ENCODE measurements at regions not wholly inside any gene's neighbourhood (a gene's known extent, or its start where the extent isn't known, plus 50 kb on each side); places are given as distances from the start of the nearest gene placed in this dataset.

- Histone ChIP-seq H3K27me3 (no peaks in the 10 kb centered on the region), H3K27ac (no peak overlapping the region), H3K4me1 (no peaks in the 10 kb centered on the region), H3K9me3 (no peaks in the 10 kb centered on the region), H3K4me3 (no peak overlapping the region), H3K36me3 (no peaks in the 10 kb centered on the region)
- intact Hi-C loops (cut with DNase I) = no loop called here
- WGBS, 2 donors = 67 to 92% methylated on average over 1 of the region's 1 CpG
- TF ChIP-seq CTCF (IDR thresholded peaks at IDR 0.05) = no peak
- TF ChIP-seq POLR2A (IDR thresholded peaks at IDR 0.05) = no peak
- no peak for DNase-seq
Observed at GRCh38 chr13:89610881-89611280, 1736.6 kb upstream of the MIR17HG start.

GRCh38 chr13:89627996-89628395 is 1719.5 kb upstream of the MIR17HG start:
- intact Hi-C loops (cut with DNase I) = no loop called here
- Histone ChIP-seq H3K9me3 (no peaks in the 10 kb centered on the region), H3K27me3 (no peaks in the 10 kb centered on the region), H3K36me3 (no peaks in the 10 kb centered on the region), H3K4me1 (no peaks in the 10 kb centered on the region), H3K27ac (no peak overlapping the region), H3K4me3 (no peak overlapping the region)
- no peak for TF ChIP-seq CTCF (IDR thresholded peaks at IDR 0.05)
- TF ChIP-seq POLR2A (IDR thresholded peaks at IDR 0.05) = no peak
- no peak for DNase-seq
- 81 to 86% methylated on average over 2 of the region's 2 CpGs for WGBS, 2 donors

DNA sequence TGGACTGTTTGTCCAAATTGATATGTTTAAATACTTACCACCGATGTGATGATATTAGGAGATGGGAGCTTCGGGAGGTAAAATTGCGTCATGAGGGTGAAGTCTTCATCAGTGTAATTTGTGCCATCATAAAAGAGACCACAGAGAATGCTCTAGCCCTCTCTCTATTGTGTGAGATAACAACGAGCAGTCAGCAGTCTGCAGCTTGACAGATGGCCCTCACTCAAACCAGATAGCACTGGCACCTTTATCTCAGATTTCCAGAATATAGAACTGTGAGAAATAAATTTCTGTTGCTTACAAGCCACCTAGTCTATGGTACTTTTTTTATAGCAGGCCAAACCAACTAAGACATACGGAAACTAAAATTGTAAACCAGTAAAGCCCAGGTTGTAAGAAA is 1718.9 kb upstream of the MIR17HG start:
- TF ChIP-seq POLR2A (IDR thresholded peaks at IDR 0.05) (no peak), CTCF (IDR thresholded peaks at IDR 0.05) (no peak)
- no peak overlapping the region for H3K27ac ChIP-seq
- no peak overlapping the region for H3K4me3 ChIP-seq
- intact Hi-C loops (cut with DNase I) = no loop called here
- no peaks in the 10 kb centered on the region for H3K27me3 ChIP-seq
- no peaks in the 10 kb centered on the region for H3K36me3 ChIP-seq
- 81 to 84% methylated on average over 5 of the region's 5 CpGs for WGBS, 2 donors
- DNase-seq = no peak
- H3K4me1 ChIP-seq = no peaks in the 10 kb centered on the region
- no peaks in the 10 kb centered on the region for H3K9me3 ChIP-seq

GRCh38 chr13:89650226-89650625 is 1697.3 kb upstream of the MIR17HG start:
- intact Hi-C loops (cut with DNase I) = no loop called here

DNA sequence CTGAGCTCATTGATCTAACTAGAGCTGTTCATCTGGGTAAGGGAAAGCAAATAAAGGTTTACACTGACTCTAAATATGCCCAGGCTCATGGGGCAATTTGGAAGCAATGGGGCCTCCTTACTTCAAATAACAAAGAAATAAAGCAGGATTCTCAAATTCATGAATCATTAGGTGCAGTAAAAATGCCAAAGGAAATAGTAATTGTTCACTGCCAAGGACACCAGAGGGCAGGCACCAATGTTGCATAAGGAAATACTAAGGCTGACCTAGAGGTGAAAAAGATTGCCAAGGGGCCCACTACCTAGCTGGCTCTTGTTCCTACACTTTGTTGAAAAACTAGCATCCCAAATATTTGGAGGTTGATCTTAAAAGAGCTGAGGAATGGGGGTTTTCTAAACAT is 1686.7 kb upstream of the MIR17HG start:
- H3K27me3 ChIP-seq = no peaks in the 10 kb centered on the region
- no peaks in the 10 kb centered on the region for H3K4me1 ChIP-seq
- H3K36me3 ChIP-seq = no peaks in the 10 kb centered on the region
- H3K9me3 ChIP-seq = no peaks in the 10 kb centered on the region
- no peak overlapping the region for H3K4me3 ChIP-seq
- intact Hi-C loops (cut with DNase I) = no loop called here
- DNase-seq = no peak
- H3K27ac ChIP-seq = no peak overlapping the region
- TF ChIP-seq POLR2A (IDR thresholded peaks at IDR 0.05) (no peak), CTCF (IDR thresholded peaks at IDR 0.05) (no peak)

More at GRCh38 chr13:89650226-89650625, 1697.3 kb upstream of the MIR17HG start:
- WGBS, 2 donors = 71 to 79% methylated on average over 6 of the region's 7 CpGs
- H3K27ac ChIP-seq = no peak overlapping the region
- H3K36me3 ChIP-seq = no peaks in the 10 kb centered on the region
- no peaks in the 10 kb centered on the region for H3K9me3 ChIP-seq
- H3K27me3 ChIP-seq = no peaks in the 10 kb centered on the region
- H3K4me1 ChIP-seq = no peaks in the 10 kb centered on the region
- H3K4me3 ChIP-seq = no peak overlapping the region
- TF ChIP-seq POLR2A (IDR thresholded peaks at IDR 0.05) (no peak), CTCF (IDR thresholded peaks at IDR 0.05) (no peak)
- no peak for DNase-seq

Measured in esophagus squamous epithelium (tissue), 5 donors.